GM23338 (cell line): ENCODE measurements at regions not wholly inside any gene's neighbourhood (a gene's known extent, or its start where the extent isn't known, plus 50 kb on each side); places are given as distances from the start of the nearest gene placed in this dataset.

ENCODE experiments used
- ATAC-seq: fragments of 200-7000 bp; cut with Tn5 transposase; 3 replicates; pipeline ENCODE4 v1.9.1; 2020
- DNase-seq: peaks from one replicate; pipeline ENCODE4 v3.0.0-alpha.2; 2015; ENCODE audit warnings: low spot score
- H2AFZ ChIP-seq: fragments of 200-600 bp; sonication (generic); 2 replicates; pipeline ENCODE4 v1.8.0; 2016; ENCODE audit warnings: antibody characterized with exemption, mild to moderate bottlenecking, moderate library complexity
- H3F3A ChIP-seq: fragments of 200-600 bp; sonication (generic); replicated peaks from 2 replicates; pipeline ENCODE4 v1.8.0; 2017; ENCODE audit warnings: antibody characterized with exemption, mixed run types, low read depth
- H3K27ac ChIP-seq: fragments of 200-600 bp; sonication (generic); 2 replicates; pipeline ENCODE4 v1.6.1; 2016; ENCODE audit warnings: low read depth
- H3K27me3 ChIP-seq: fragments of 200-600 bp; sonication (generic); 2 replicates; pipeline ENCODE4 v1.8.0; 2016; ENCODE audit warnings: mild to moderate bottlenecking, mixed run types, moderate library complexity; ENCODE audit not compliant: insufficient read depth
- H3K36me3 ChIP-seq: fragments of 200-600 bp; sonication (generic); 2 replicates; pipeline ENCODE4 v1.8.0; 2016; ENCODE audit warnings: mild to moderate bottlenecking; ENCODE audit not compliant: insufficient read depth
- H3K4me1 ChIP-seq: fragments of 200-600 bp; sonication (generic); 2 replicates; pipeline ENCODE4 v1.8.0; 2016; ENCODE audit warnings: mild to moderate bottlenecking, moderate library complexity; ENCODE audit not compliant: insufficient read depth
- H3K4me2 ChIP-seq: fragments of 200-600 bp; sonication (generic); 2 replicates; pipeline ENCODE4 v1.7.1; 2017; ENCODE audit warnings: mixed run types
- H3K4me3 ChIP-seq: fragments of 200-600 bp; sonication (generic); 2 replicates; pipeline ENCODE4 v1.6.1; 2016; ENCODE audit warnings: mixed run types
- H3K79me2 ChIP-seq: fragments of 200-600 bp; sonication (generic); replicated peaks from 2 replicates; pipeline ENCODE4 v1.8.0; 2017; ENCODE audit warnings: mild to moderate bottlenecking; ENCODE audit not compliant: insufficient read depth
- H3K9me2 ChIP-seq: fragments of 200-600 bp; sonication (generic); 2 replicates; pipeline ENCODE4 v1.8.0; 2017; ENCODE audit not compliant: insufficient read depth
- H4K20me1 ChIP-seq: fragments of 200-600 bp; sonication (generic); replicated peaks from 2 replicates; pipeline ENCODE4 v1.8.0; 2017; ENCODE audit warnings: mild to moderate bottlenecking; ENCODE audit not compliant: insufficient read depth
- H3K27ac Mint-ChIP-seq: 2 replicates; pipeline ENCODE4 v1.8.0; 2020; ENCODE audit warnings: inconsistent platforms, mild to moderate bottlenecking, moderate library complexity, mixed read lengths
- H3K27me3 Mint-ChIP-seq: 3 replicates; pipeline ENCODE4 v1.8.0; 2022; ENCODE audit warnings: low read depth, mild to moderate bottlenecking, moderate library complexity, mixed read lengths, inconsistent platforms; ENCODE audit not compliant: insufficient read depth, poor library complexity
- H3K36me3 Mint-ChIP-seq: 3 replicates; pipeline ENCODE4 v1.8.0; 2021; ENCODE audit warnings: low read depth, mild to moderate bottlenecking, inconsistent platforms, moderate library complexity, mixed read lengths
- H3K4me1 Mint-ChIP-seq: 3 replicates; pipeline ENCODE4 v1.8.0; 2020; ENCODE audit warnings: mild to moderate bottlenecking, inconsistent platforms, mixed read lengths
- H3K4me3 Mint-ChIP-seq: 3 replicates; pipeline ENCODE4 v1.8.0; 2021; ENCODE audit warnings: moderate library complexity, mild to moderate bottlenecking, inconsistent platforms, mixed read lengths
- H3K9me3 Mint-ChIP-seq: 3 replicates; pipeline ENCODE4 v1.8.0; 2020; ENCODE audit warnings: moderate library complexity, mild to moderate bottlenecking, inconsistent platforms, mixed read lengths
- CREB1 ChIP-seq: fragments of 250-450 bp; sonication (Bioruptor Pico); IDR thresholded peaks from 2 replicates; pipeline ENCODE4 v1.5.0; 2020; ENCODE audit warnings: low read depth, mild to moderate bottlenecking, moderate library complexity
- CTCF ChIP-seq, 2 experiments: fragments of 200-600 bp in 1 of 2; sonication (generic) in 1 of 2; conservative IDR thresholded peaks; 2 replicates each; pipeline versions ENCODE4 v1.5.1 to v1.6.1; 2016 to 2017; ENCODE audit warnings: antibody characterized with exemption in 2 of 2, low read depth in 2 of 2, mild to moderate bottlenecking in 2 of 2, moderate library complexity in 1 of 2
- ETS1 ChIP-seq: IDR thresholded peaks from 2 replicates; pipeline ENCODE4 v1.6.1; 2016; ENCODE audit warnings: antibody characterized with exemption
- EZH2phosphoT487 ChIP-seq: fragments of 200-600 bp; sonication (generic); IDR thresholded peaks from one replicate; pipeline ENCODE4 v1.8.1; 2018; ENCODE audit warnings: antibody characterized with exemption; ENCODE audit not compliant: unreplicated experiment
- STAT1 ChIP-seq: IDR thresholded peaks from one replicate; pipeline ENCODE4 v1.6.1; 2016; ENCODE audit warnings: antibody characterized with exemption; ENCODE audit not compliant: unreplicated experiment
- ZNF114 ChIP-seq: fragments of 250-450 bp; sonication (Bioruptor Pico); IDR thresholded peaks from 2 replicates; pipeline ENCODE4 v1.5.0; 2020; ENCODE audit warnings: mild to moderate bottlenecking, moderate library complexity
- ZNF331 ChIP-seq: fragments of 250-450 bp; sonication (Bioruptor Pico); IDR thresholded peaks from 2 replicates; pipeline ENCODE4 v1.5.0; 2020; ENCODE audit warnings: low read depth, mild to moderate bottlenecking, moderate library complexity
- TF ChIP-seq, protein P1 (sequence below): fragments of 250-450 bp; sonication (Bioruptor Pico); IDR thresholded peaks from 2 replicates; pipeline ENCODE4 v1.5.0; 2020; ENCODE audit warnings: mild to moderate bottlenecking, moderate library complexity
- TF ChIP-seq, protein P2 (sequence below): IDR thresholded peaks from one replicate; pipeline ENCODE4 v1.6.1; 2018; ENCODE audit warnings: antibody characterized with exemption; ENCODE audit not compliant: unreplicated experiment

- no peak overlapping the region for H3K4me3 Mint-ChIP-seq
- Histone ChIP-seq H3K36me3 (no peaks in the 10 kb centered on the region), H3K4me2 (no peak overlapping the region), H3K4me1 (no peaks in the 10 kb centered on the region), H3F3A (no peaks in the 10 kb centered on the region), H3K79me2 (no peaks in the 10 kb centered on the region), H2AFZ (no peak overlapping the region), H3K4me3 (no peak overlapping the region), H3K9me2 (no peaks in the 10 kb centered on the region), H3K27ac (no peak overlapping the region), H3K27me3 (no peaks in the 10 kb centered on the region), H4K20me1 (no peaks in the 10 kb centered on the region)
- H3K9me3 Mint-ChIP-seq, result no peaks in the 10 kb centered on the region
- no peak overlapping the region for H3K27ac Mint-ChIP-seq
- DNase-seq, result no peak
- no peak for ATAC-seq
- TF ChIP-seq, protein P1, sequence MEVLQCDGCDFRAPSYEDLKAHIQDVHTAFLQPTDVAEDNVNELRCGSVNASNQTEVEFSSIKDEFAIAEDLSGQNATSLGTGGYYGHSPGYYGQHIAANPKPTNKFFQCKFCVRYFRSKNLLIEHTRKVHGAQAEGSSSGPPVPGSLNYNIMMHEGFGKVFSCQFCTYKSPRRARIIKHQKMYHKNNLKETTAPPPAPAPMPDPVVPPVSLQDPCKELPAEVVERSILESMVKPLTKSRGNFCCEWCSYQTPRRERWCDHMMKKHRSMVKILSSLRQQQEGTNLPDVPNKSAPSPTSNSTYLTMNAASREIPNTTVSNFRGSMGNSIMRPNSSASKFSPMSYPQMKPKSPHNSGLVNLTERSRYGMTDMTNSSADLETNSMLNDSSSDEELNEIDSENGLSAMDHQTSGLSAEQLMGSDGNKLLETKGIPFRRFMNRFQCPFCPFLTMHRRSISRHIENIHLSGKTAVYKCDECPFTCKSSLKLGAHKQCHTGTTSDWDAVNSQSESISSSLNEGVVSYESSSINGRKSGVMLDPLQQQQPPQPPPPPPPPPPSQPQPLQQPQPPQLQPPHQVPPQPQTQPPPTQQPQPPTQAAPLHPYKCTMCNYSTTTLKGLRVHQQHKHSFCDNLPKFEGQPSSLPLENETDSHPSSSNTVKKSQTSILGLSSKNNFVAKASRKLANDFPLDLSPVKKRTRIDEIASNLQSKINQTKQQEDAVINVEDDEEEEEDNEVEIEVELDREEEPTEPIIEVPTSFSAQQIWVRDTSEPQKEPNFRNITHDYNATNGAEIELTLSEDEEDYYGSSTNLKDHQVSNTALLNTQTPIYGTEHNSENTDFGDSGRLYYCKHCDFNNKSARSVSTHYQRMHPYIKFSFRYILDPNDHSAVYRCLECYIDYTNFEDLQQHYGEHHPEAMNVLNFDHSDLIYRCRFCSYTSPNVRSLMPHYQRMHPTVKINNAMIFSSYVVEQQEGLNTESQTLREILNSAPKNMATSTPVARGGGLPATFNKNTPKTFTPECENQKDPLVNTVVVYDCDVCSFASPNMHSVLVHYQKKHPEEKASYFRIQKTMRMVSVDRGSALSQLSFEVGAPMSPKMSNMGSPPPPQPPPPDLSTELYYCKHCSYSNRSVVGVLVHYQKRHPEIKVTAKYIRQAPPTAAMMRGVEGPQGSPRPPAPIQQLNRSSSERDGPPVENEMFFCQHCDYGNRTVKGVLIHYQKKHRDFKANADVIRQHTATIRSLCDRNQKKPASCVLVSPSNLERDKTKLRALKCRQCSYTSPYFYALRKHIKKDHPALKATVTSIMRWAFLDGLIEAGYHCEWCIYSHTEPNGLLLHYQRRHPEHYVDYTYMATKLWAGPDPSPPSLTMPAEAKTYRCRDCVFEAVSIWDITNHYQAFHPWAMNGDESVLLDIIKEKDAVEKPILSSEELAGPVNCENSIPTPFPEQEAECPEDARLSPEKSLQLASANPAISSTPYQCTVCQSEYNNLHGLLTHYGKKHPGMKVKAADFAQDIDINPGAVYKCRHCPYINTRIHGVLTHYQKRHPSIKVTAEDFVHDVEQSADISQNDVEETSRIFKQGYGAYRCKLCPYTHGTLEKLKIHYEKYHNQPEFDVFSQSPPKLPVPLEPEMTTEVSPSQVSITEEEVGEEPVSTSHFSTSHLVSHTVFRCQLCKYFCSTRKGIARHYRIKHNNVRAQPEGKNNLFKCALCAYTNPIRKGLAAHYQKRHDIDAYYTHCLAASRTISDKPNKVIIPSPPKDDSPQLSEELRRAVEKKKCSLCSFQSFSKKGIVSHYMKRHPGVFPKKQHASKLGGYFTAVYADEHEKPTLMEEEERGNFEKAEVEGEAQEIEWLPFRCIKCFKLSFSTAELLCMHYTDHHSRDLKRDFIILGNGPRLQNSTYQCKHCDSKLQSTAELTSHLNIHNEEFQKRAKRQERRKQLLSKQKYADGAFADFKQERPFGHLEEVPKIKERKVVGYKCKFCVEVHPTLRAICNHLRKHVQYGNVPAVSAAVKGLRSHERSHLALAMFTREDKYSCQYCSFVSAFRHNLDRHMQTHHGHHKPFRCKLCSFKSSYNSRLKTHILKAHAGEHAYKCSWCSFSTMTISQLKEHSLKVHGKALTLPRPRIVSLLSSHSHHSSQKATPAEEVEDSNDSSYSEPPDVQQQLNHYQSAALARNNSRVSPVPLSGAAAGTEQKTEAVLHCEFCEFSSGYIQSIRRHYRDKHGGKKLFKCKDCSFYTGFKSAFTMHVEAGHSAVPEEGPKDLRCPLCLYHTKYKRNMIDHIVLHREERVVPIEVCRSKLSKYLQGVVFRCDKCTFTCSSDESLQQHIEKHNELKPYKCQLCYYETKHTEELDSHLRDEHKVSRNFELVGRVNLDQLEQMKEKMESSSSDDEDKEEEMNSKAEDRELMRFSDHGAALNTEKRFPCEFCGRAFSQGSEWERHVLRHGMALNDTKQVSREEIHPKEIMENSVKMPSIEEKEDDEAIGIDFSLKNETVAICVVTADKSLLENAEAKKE (CRISPR knock-in tag), result no peak
- no peak for TF ChIP-seq ETS1
- TF ChIP-seq STAT1, result no peak
- TF ChIP-seq, protein P2, sequence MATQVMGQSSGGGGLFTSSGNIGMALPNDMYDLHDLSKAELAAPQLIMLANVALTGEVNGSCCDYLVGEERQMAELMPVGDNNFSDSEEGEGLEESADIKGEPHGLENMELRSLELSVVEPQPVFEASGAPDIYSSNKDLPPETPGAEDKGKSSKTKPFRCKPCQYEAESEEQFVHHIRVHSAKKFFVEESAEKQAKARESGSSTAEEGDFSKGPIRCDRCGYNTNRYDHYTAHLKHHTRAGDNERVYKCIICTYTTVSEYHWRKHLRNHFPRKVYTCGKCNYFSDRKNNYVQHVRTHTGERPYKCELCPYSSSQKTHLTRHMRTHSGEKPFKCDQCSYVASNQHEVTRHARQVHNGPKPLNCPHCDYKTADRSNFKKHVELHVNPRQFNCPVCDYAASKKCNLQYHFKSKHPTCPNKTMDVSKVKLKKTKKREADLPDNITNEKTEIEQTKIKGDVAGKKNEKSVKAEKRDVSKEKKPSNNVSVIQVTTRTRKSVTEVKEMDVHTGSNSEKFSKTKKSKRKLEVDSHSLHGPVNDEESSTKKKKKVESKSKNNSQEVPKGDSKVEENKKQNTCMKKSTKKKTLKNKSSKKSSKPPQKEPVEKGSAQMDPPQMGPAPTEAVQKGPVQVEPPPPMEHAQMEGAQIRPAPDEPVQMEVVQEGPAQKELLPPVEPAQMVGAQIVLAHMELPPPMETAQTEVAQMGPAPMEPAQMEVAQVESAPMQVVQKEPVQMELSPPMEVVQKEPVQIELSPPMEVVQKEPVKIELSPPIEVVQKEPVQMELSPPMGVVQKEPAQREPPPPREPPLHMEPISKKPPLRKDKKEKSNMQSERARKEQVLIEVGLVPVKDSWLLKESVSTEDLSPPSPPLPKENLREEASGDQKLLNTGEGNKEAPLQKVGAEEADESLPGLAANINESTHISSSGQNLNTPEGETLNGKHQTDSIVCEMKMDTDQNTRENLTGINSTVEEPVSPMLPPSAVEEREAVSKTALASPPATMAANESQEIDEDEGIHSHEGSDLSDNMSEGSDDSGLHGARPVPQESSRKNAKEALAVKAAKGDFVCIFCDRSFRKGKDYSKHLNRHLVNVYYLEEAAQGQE, result no peak
- TF ChIP-seq CREB1 (CRISPR knock-in tag), result no peak
- TF ChIP-seq CTCF (conservative IDR thresholded peaks at IDR 0.05; ENCODE audit: low read depth in 2 of 2), result no peak
- TF ChIP-seq ZNF114 (CRISPR knock-in tag), result no peak
- TF ChIP-seq EZH2phosphoT487, result no peak
- TF ChIP-seq ZNF331 (CRISPR knock-in tag), result no peak
- H3K4me1 Mint-ChIP-seq, result no peaks in the 10 kb centered on the region; the same call in 2 of the 3 replicates
- no peaks in the 10 kb centered on the region for H3K36me3 Mint-ChIP-seq
- H3K27me3 Mint-ChIP-seq, result no peaks in the 10 kb centered on the region
Observed at GRCh38 chr5:133891390-133891789, 77.0 kb downstream of the C5orf15 start.
